GM19328 (cell line): ENCODE measurements at regions not wholly inside any gene's neighbourhood (a gene's known extent, or its start where the extent isn't known, plus 50 kb on each side); places are given as distances from the start of the nearest gene placed in this dataset.

ENCODE experiments used
- ATAC-seq: cut with Tn5 transposase; IDR thresholded peaks from one replicate; pipeline ENCODE4 v1.9.1; 2021; ENCODE audit warnings: mild to moderate bottlenecking, moderate library complexity; ENCODE audit not compliant: unreplicated experiment

GRCh38 chr17:73803964-73804435 is 159.8 kb upstream of the SDK2 start:
- ATAC-seq: no peak

GRCh38 chr17:73806768-73807167 is 162.5 kb upstream of the SDK2 start:
- no peak for ATAC-seq

GRCh38 chr17:73813201-73813600 is 169.0 kb upstream of the SDK2 start:
- ATAC-seq: no peak

GRCh38 chr17:73814075-73814474 is 169.8 kb upstream of the SDK2 start:
- no peak for ATAC-seq

- no peak for ATAC-seq
Measured at GRCh38 chr17:73815474-73815873, 171.2 kb upstream of the SDK2 start.

GRCh38 chr17:73819440-73820395 is 175.5 kb upstream of the SDK2 start:
- ATAC-seq: no peak

GRCh38 chr17:73820686-73821448 is 176.6 kb upstream of the SDK2 start:
- no peak for ATAC-seq

GRCh38 chr17:73821665-73822064 is 177.4 kb upstream of the SDK2 start:
- no peak for ATAC-seq

GRCh38 chr17:73822371-73822770 is 178.1 kb upstream of the SDK2 start:
- ATAC-seq: no peak

- ATAC-seq: no peak
Measured at GRCh38 chr17:73823684-73824083, 179.4 kb upstream of the SDK2 start.

- ATAC-seq: no peak
Measured at GRCh38 chr17:73824321-73824720, 180.1 kb upstream of the SDK2 start.

GRCh38 chr17:73826181-73826871 is 182.1 kb upstream of the SDK2 start:
- no peak for ATAC-seq

GRCh38 chr17:73826872-73827228 is 182.6 kb upstream of the SDK2 start:
- no peak for ATAC-seq

GRCh38 chr17:73827627-73828291 is 183.5 kb upstream of the SDK2 start:
- no peak for ATAC-seq

- ATAC-seq: no peak
Measured at GRCh38 chr17:73829676-73830280, 185.5 kb upstream of the SDK2 start.

- no peak for ATAC-seq
Measured at GRCh38 chr17:73831699-73832098, 187.5 kb upstream of the SDK2 start.

GRCh38 chr17:73833775-73834488 is 189.7 kb upstream of the SDK2 start:
- ATAC-seq: no peak

GRCh38 chr17:73834684-73835343 is 190.6 kb upstream of the SDK2 start:
- ATAC-seq: no peak

- no peak for ATAC-seq
Measured at GRCh38 chr17:73835605-73836004, 191.4 kb upstream of the SDK2 start.
